Body of pancreas (tissue), 4 donors: ENCODE measurements at regions not wholly inside any gene's neighbourhood (a gene's known extent, or its start where the extent isn't known, plus 50 kb on each side); places are given as distances from the start of the nearest gene placed in this dataset.

Experiments
- ATAC-seq: fragments of 150-250 bp; one replicate; pipeline ENCODE4 v1.9.1; 2016
- DNase-seq, 4 donors: peaks; one replicate each; pipeline ENCODE4 v3.0.0-alpha.2; 2019
- H3K27ac ChIP-seq, 4 donors: fragments of 200-600 bp; sonication (generic); 1 replicate in 3 of 4; 2 replicates in 1 of 4; pipeline versions ENCODE4 v1.5.1 to v1.6.1; 2016 to 2019; ENCODE audit warnings: mild to moderate bottlenecking in 1 of 4, mixed read lengths in 1 of 4, moderate library complexity in 1 of 4
- H3K27me3 ChIP-seq, 2 donors: fragments of 200-600 bp; sonication (generic); one replicate each; pipeline ENCODE4 v1.6.0; 2016; ENCODE audit warnings: mild to moderate bottlenecking in 1 of 2
- H3K36me3 ChIP-seq, 2 donors: fragments of 200-600 bp; sonication (generic); replicated peaks in 1 of 2; 2 replicates each; pipeline ENCODE4 v1.5.1; 2016; ENCODE audit warnings: low read depth in 2 of 2; ENCODE audit not compliant: insufficient read depth in 1 of 2
- H3K4me1 ChIP-seq: fragments of 200-600 bp; sonication (generic); one replicate; pipeline ENCODE4 v1.6.0; 2016
- H3K4me3 ChIP-seq, 2 donors: fragments of 200-600 bp; sonication (generic); 1 replicate in 1 of 2; 2 replicates in 1 of 2; pipeline ENCODE4 v1.5.1; 2016 to 2019
- H3K9me3 ChIP-seq, 3 donors: fragments of 200-600 bp; sonication (generic); 1 replicate in 2 of 3; 2 replicates in 1 of 3; pipeline ENCODE4 v1.5.1; 2016
- CTCF ChIP-seq, 7 experiments: fragments of 450-650 bp in 4 of 7; fragments of 200-600 bp in 3 of 7; sonication (generic) in 3 of 7; IDR thresholded peaks; one replicate each; pipeline ENCODE4 v1.5.1; 2016 to 2019; ENCODE audit warnings: antibody characterized with exemption in 7 of 7
- POLR2A ChIP-seq, 3 donors: fragments of 450-650 bp; IDR thresholded peaks; one replicate each; pipeline ENCODE4 v1.6.1; 2016; ENCODE audit warnings: antibody characterized with exemption in 3 of 3, mild to moderate bottlenecking in 2 of 3
- WGBS, 2 donors: methylation state at CpG; one replicate each; pipeline ENCODE4 v1.1.5; 2017; 5-methylcytosine and 5-hydroxymethylcytosine counted together
- intact Hi-C: fragments of 100-400 bp; cut with DNase I; formaldehyde crosslinking; loops from one replicate; pipeline ENCODE4 v1.15.1; 2023

- no peak for DNase-seq
- Histone ChIP-seq H3K36me3 (no peaks in the 10 kb centered on the region), H3K9me3 (no peaks in the 10 kb centered on the region), H3K27me3 (no peaks in the 10 kb centered on the region), H3K4me3 (no peak overlapping the region), H3K4me1 (no peaks in the 10 kb centered on the region), H3K27ac (no peak overlapping the region)
- intact Hi-C loops, result no loop called here
- TF ChIP-seq POLR2A (IDR thresholded peaks at IDR 0.05) (no peak), CTCF (IDR thresholded peaks at IDR 0.05) (no peak)
- ATAC-seq, result no peak
- WGBS, 2 donors, result 88 to 91% methylated on average over 15 to 17 of the region's 17 CpGs
Measured at GRCh38 chr13:90230311-90230710, 1117.2 kb upstream of the MIR17HG start.

- H3K4me1 ChIP-seq, result no peaks in the 10 kb centered on the region
- DNase-seq, result no peak
- H3K27me3 ChIP-seq, result no peaks in the 10 kb centered on the region
- intact Hi-C loops, result no loop called here
- no peak for TF ChIP-seq POLR2A (IDR thresholded peaks at IDR 0.05)
- no peak for TF ChIP-seq CTCF (IDR thresholded peaks at IDR 0.05)
- H3K9me3 ChIP-seq, result no peaks in the 10 kb centered on the region
- H3K27ac ChIP-seq, result no peak overlapping the region
- H3K4me3 ChIP-seq, result no peak overlapping the region
- ATAC-seq, result no peak
- H3K36me3 ChIP-seq, result no peaks in the 10 kb centered on the region
Measured at GRCh38 chr13:90232291-90232690, 1115.2 kb upstream of the MIR17HG start.

- H3K27ac ChIP-seq, result no peak overlapping the region
- ATAC-seq (no peak), DNase-seq (no peak)
- WGBS, 2 donors, result 71 to 76% methylated on average over 7 of the region's 7 CpGs
- intact Hi-C loops, result no loop called here
- H3K9me3 ChIP-seq, result no peaks in the 10 kb centered on the region
- TF ChIP-seq CTCF (IDR thresholded peaks at IDR 0.05) (peak in 1 of 7 experiments; percentile 11), POLR2A (IDR thresholded peaks at IDR 0.05) (no peak)
- H3K4me1 ChIP-seq, result no peaks in the 10 kb centered on the region
- no peaks in the 10 kb centered on the region for H3K36me3 ChIP-seq
- H3K27me3 ChIP-seq, result no peaks in the 10 kb centered on the region
- no peak overlapping the region for H3K4me3 ChIP-seq
Measured at GRCh38 chr13:90233933-90234672, 1113.4 kb upstream of the MIR17HG start.

- no peaks in the 10 kb centered on the region for H3K9me3 ChIP-seq
- H3K4me3 ChIP-seq, result no peak overlapping the region
- no peaks in the 10 kb centered on the region for H3K27me3 ChIP-seq
- H3K4me1 ChIP-seq, result no peaks in the 10 kb centered on the region
- no peaks in the 10 kb centered on the region for H3K36me3 ChIP-seq
- no peak overlapping the region for H3K27ac ChIP-seq
- ATAC-seq, result no peak
- intact Hi-C loops, result no loop called here
- no peak for DNase-seq
- TF ChIP-seq CTCF (IDR thresholded peaks at IDR 0.05) (no peak), POLR2A (IDR thresholded peaks at IDR 0.05) (no peak)
Measured at GRCh38 chr13:90237852-90238251, 1109.6 kb upstream of the MIR17HG start.

- DNase-seq, result no peak
- intact Hi-C loops, result no loop called here
Measured at GRCh38 chr13:90238413-90238812, 1109.1 kb upstream of the MIR17HG start.

More at GRCh38 chr13:90238413-90238812, 1109.1 kb upstream of the MIR17HG start:
- H3K36me3 ChIP-seq, result no peaks in the 10 kb centered on the region
- no peak overlapping the region for H3K27ac ChIP-seq
- no peaks in the 10 kb centered on the region for H3K27me3 ChIP-seq
- H3K4me1 ChIP-seq, result no peaks in the 10 kb centered on the region
- TF ChIP-seq CTCF (IDR thresholded peaks at IDR 0.05) (no peak), POLR2A (IDR thresholded peaks at IDR 0.05) (no peak)
- H3K4me3 ChIP-seq, result no peak overlapping the region
- no peaks in the 10 kb centered on the region for H3K9me3 ChIP-seq
- no peak for ATAC-seq
- 52 to 55% methylated on average over 4 of the region's 4 CpGs for WGBS, 2 donors
